GM13977 (cell line): ENCODE measurements at regions not wholly inside any gene's neighbourhood (a gene's known extent, or its start where the extent isn't known, plus 50 kb on each side); places are given as distances from the start of the nearest gene placed in this dataset.

ENCODE experiments used
- DNase-seq: peaks from one replicate; pipeline ENCODE4 v3.0.0; 2012; ENCODE audit warnings: low spot score
- in situ Hi-C: fragments of 300-500 bp; cut with MboI; formaldehyde crosslinking; loops from one replicate; pipeline ENCODE4 v1.12.0; 2022; ENCODE audit warnings: low sequenced_read_pairs, low pct_unique_long_range_greater_than_20kb, mixed read lengths, inconsistent platforms; ENCODE audit not compliant: unreplicated experiment
- TF ChIP-seq, protein P1 (sequence below): IDR thresholded peaks from 2 replicates; pipeline ENCODE4 v1.5.1; 2012; ENCODE audit warnings: mild to moderate bottlenecking, control low read depth; ENCODE audit not compliant: insufficient read depth; ENCODE audit errors: extremely low read depth, missing control alignments

DNA sequence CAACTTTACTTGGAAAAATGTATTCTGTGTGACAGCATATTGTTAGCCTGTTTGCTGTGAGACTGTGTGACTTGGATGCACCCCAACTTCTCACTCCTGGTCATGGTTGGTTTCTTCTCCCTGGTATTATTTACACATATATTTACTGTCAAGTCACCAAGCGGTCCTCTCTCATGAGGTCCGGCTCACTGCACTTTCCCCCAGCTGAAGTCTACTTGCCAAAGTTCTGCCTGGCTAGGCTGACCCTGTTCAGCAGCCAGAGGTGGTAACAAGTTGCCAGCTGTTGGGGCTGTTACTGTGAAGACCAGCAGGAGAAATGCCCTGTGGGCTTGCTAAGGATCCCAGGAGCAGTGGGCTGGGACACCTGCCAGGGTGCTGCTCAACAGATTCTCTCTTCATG is 337.5 kb downstream of the MFSD1 start:
- TF ChIP-seq, protein P1, sequence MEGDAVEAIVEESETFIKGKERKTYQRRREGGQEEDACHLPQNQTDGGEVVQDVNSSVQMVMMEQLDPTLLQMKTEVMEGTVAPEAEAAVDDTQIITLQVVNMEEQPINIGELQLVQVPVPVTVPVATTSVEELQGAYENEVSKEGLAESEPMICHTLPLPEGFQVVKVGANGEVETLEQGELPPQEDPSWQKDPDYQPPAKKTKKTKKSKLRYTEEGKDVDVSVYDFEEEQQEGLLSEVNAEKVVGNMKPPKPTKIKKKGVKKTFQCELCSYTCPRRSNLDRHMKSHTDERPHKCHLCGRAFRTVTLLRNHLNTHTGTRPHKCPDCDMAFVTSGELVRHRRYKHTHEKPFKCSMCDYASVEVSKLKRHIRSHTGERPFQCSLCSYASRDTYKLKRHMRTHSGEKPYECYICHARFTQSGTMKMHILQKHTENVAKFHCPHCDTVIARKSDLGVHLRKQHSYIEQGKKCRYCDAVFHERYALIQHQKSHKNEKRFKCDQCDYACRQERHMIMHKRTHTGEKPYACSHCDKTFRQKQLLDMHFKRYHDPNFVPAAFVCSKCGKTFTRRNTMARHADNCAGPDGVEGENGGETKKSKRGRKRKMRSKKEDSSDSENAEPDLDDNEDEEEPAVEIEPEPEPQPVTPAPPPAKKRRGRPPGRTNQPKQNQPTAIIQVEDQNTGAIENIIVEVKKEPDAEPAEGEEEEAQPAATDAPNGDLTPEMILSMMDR, result no peak
- in situ Hi-C loops, result no loop called here
- no peak for DNase-seq

DNA sequence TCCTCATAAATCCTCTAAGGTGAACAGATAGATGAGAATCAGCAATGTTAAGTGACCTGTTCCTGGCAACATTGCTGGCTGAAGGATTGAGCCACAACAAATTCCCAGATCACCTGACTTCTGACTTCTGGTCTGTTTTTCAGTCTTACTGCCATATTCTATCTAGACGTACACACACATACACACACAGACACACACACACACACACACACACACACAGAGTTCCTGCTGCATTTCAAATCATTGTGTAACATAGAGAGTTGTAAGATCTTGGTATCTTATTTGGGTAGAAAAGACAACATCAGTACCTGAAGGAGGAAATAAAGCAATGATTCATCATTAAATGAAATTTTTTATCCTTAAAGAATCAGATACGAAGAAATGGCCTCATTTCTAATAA is 342.6 kb downstream of the MFSD1 start:
- no peak for DNase-seq
- TF ChIP-seq, protein P1, result no peak
- in situ Hi-C loops, result no loop called here

DNA sequence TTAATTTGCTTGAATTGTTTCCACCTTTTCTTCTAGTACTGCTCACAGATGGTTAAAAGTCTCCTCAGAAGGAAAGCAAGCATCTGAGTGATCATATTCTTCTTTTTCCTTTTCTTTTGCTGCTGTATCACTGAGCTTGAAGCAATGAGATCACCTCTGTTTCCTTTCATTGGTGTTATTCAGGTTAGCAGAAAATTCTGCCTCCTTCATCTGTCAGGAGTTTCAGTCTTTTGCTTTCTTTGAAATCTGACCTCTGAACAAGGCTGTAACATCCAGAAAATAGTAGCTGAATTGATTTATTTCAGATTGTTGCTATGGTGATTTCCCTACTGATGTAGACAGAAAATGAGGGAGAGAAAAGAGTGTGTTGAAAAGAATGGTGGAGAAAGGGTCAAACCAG is 343.0 kb downstream of the MFSD1 start:
- no peak for DNase-seq
- in situ Hi-C loops, result no loop called here
- TF ChIP-seq, protein P1, result no peak

DNA sequence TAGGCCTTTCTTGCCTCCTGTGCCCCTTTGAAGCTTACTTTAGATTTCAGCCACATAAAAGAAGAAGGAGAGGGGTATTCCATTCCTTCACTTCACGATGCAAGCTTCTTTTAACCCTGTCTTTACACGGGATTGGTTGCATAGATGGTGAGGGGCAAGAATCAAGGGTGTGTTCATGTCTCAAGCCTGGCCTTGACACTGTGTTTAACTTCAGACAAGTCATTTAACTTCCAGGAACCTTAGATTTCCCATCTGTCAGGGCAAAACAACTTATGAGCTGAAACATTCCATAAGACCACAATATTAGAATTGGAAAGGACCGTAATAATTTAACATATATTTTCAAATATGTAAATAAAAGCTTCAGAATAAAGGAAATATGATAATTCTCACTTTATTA is 344.5 kb downstream of the MFSD1 start:
- TF ChIP-seq, protein P1, result no peak
- in situ Hi-C loops, result no loop called here
- DNase-seq, result no peak

DNA sequence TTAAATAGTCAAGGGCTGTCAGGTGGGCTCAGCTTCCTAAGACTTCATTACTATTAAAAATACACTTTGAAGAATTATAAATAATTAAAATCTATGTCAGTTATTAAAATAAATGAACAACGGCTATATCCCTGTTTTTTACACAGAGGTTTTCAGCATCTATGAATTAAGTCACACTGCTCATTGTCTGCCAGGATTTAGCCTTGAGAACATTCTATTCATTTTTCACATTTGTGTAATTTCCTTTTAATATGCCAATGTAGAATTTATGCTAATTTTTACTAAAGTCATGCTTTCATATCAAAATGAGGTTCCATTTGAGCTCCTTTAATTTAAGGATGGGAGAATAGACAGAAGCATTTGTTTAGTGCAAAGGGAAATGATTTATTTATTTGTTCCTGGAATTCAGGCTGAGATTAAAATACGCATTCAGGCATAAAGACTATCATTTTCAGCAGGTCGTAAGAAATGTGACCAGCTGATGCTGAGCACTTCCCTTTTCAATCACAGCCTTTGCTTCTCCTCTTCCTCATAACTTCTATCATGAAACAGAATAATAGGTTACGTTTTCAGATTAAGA is 345.1 kb downstream of the MFSD1 start:
- TF ChIP-seq, protein P1, result no peak
- no peak for DNase-seq
- in situ Hi-C loops, result no loop called here

DNA sequence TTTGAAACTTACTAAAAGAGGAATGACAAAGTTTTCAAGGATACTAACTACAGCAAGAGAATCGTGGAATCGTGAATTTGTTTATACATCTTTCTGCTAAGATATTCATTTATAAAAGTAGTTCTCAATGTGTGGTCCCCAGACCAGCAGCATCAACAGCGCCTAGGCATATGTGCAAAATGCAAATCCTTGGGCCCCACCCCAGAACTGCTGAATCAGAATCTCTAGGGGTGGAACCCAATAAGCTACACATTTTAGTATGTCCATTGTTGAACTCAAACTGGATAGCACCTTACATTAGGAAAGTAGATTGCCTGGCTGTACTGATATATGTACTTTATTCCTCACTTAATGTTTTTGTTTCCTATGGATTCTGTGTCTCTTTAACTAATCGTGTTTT is 346.0 kb downstream of the MFSD1 start:
- DNase-seq, result no peak
- in situ Hi-C loops, result no loop called here

More for the DNA sequence above, 346.0 kb downstream of the MFSD1 start:
- TF ChIP-seq, protein P1, result no peak
